ENCODE measurements at regions not wholly inside any gene's neighbourhood (a gene's known extent, or its start where the extent isn't known, plus 50 kb on each side); places are given as distances from the start of the nearest gene placed in this dataset.

DNA sequence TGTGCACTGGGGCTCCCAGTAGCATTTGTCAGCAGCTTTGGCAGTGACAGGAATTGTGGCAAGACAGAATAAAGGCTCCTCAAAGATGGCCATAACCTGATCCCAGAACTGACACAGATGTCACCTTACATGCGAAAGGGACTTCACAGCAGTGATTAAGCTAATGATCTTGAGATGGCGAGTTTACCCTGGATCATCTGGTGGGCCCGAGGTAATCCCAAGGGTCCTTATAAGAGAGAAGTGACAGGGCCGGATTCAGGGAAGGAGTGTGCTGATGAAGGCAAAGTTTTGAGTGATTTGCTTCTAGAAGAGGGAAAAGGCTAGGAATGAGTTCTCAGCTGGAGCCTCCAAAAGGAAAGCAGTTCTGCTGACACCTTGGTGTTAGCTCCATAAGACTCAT, 333.9 kb downstream of the LPIN1 start:
- Histone ChIP-seq H3K36me3 (no peaks in the 10 kb centered on the region), H3K4me3 (ENCODE audit: low read depth, low read length) (no peak overlapping the region), H3K27me3 (no peaks in the 10 kb centered on the region), H3K4me1 (peaks cover 25% of the 10 kb centered on the region), H3K9me3 (no peaks in the 10 kb centered on the region)
- no peak for TF ChIP-seq CTCF (IDR thresholded peaks at IDR 0.05; ENCODE audit: low read depth, low read length)
- DNase-seq = no peak

DNA sequence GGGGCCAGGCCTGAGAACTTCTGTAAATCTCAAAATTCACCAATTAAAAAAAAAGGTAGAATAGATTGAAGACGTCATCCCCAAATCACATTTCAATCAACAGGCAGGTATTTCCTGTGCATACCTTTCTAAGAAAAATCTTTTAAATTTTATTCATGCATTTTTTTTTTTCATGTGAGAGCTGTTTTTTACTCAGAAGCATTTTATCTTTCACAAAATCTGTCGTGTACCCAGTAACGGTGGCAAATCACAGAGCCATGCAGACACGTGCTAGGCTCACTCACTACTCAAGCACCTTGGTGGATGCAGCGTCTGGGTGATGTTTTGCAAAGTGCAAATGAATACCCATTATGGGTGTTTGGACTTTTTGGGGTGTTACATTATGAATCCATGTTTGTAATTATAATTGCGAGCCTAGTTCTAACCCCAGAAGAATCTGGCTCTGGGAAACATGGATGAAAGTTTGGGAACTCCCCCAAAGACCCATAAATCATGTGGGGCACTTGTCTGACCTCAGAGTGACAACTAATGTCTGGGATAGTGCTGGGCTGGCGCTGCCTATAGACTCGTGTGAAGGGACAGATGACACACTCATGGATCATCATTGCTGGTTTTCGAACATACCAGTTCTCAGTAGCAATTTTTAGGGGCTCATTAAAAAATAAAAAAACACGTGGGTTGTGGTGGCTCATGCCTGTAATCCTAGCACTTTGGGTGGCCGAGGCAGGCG, 335.2 kb downstream of the LPIN1 start:
- Histone ChIP-seq H3K9me3 (no peaks in the 10 kb centered on the region), H3K4me1 (peaks cover 18% of the 10 kb centered on the region), H3K27me3 (no peaks in the 10 kb centered on the region), H3K36me3 (no peaks in the 10 kb centered on the region), H3K4me3 (ENCODE audit: low read depth, low read length) (no peak overlapping the region)
- TF ChIP-seq CTCF (IDR thresholded peaks at IDR 0.05; ENCODE audit: low read depth, low read length) = no peak
- no peak for DNase-seq

- H3K27me3 ChIP-seq = no peaks in the 10 kb centered on the region
- peaks cover 13% of the 10 kb centered on the region for H3K4me1 ChIP-seq
- no peaks in the 10 kb centered on the region for H3K36me3 ChIP-seq
- peak; percentile 59 for DNase-seq
- no peak for TF ChIP-seq CTCF (IDR thresholded peaks at IDR 0.05; ENCODE audit: low read depth, low read length)
- H3K9me3 ChIP-seq = no peaks in the 10 kb centered on the region
- H3K4me3 ChIP-seq (ENCODE audit: low read depth, low read length) = 0 out of 2 replicates have a peak overlapping the region, but pooled peaks have one; percentile 3
Observed at GRCh38 chr2:12083081-12083581, 336.7 kb downstream of the LPIN1 start.

- H3K27me3 ChIP-seq = no peaks in the 10 kb centered on the region
- H3K9me3 ChIP-seq = no peaks in the 10 kb centered on the region
- no peaks in the 10 kb centered on the region for H3K36me3 ChIP-seq
- H3K4me3 ChIP-seq (ENCODE audit: low read depth, low read length) = no peak overlapping the region
- no peak for DNase-seq
- no peak for TF ChIP-seq CTCF (IDR thresholded peaks at IDR 0.05; ENCODE audit: low read depth, low read length)
- H3K4me1 ChIP-seq = peaks cover 13% of the 10 kb centered on the region
Observed at GRCh38 chr2:12083713-12084419, 337.4 kb downstream of the LPIN1 start.

DNA sequence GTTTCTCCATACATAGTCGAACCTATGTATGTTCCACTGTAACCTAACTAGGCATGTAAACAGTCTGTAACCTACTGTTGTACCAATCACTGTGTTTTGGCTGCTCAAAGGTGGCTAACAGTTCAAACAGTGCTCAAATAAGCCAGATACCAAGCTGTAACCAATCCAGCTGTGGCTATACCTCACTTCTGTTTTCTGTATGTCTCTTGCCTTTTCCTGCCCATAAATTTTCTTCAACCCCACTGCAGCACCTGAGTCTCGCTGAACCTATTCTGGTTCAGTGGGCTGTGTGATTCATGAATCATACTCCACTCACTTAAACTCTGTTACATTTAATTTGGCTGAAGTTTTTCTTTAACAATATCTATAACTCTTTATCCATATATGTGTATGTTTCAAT, 340.7 kb downstream of the LPIN1 start:
- Histone ChIP-seq H3K4me3 (ENCODE audit: low read depth, low read length) (no peak overlapping the region), H3K27me3 (no peaks in the 10 kb centered on the region), H3K9me3 (no peaks in the 10 kb centered on the region), H3K4me1 (peaks cover 11% of the 10 kb centered on the region), H3K36me3 (no peaks in the 10 kb centered on the region)
- TF ChIP-seq CTCF (IDR thresholded peaks at IDR 0.05; ENCODE audit: low read depth, low read length) = no peak
- no peak for DNase-seq

Measured in BE2C (cell line).